HUDEP-2 (cell line): ENCODE measurements at regions not wholly inside any gene's neighbourhood (a gene's known extent, or its start where the extent isn't known, plus 50 kb on each side); places are given as distances from the start of the nearest gene placed in this dataset.

Experiments used
- DNase-seq, 76 experiments: peaks; one replicate each; lab custom pipeline; 2025; ENCODE audit not compliant: unreplicated experiment in 76 of 76; lab: John Stamatoyannopoulos, UW

DNA sequence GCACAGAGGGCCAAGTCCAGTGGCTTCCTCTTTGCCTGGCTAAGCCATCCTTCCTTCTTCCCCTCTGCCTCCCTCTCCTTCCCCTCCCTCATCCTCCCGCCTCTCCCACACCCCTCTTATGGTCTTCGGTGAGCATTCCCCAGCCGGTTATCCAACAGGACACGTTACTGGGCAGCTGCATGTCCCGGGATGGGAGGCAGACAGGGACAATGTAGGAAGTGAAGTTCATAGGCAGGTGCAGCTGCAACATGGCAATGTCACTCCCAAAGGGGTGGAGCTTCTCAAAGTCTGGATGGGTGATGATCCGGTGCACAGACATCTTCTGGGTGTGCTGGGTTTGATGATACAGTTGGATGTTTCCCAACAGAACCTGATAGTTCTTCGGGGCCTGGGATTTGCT, 71.4 kb upstream of the SPTLC1 start:
- no peak for DNase-seq

- DNase-seq: no peak
Measured at GRCh38 chr9:92185681-92186080, 70.5 kb upstream of the SPTLC1 start.

DNA sequence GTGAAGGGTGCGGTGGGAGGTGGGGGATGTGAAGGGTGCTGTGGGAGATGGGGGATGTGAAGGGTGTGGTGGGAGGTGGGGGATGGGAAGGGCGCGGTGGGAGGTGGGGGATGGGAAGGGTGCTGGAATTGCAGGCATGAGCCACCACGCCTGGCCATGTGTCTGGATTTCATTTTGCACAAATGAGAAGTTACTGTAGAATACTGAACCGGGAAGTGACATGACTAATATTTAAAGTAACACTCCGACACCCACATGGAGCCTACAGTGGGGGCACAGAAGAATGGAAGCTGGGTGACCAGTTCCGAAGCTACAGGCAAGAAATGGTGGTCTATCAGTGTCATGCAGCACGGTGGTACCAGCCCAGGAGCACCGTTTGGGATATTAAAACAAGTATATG, 69.9 kb upstream of the SPTLC1 start:
- no peak for DNase-seq

GRCh38 chr9:92184041-92184564, 68.9 kb upstream of the SPTLC1 start:
- no peak for DNase-seq

GRCh38 chr9:92183449-92183848, 68.2 kb upstream of the SPTLC1 start:
- DNase-seq: peak in 7 of 76 experiments; percentile 6 to 33 (median 20)

GRCh38 chr9:92181296-92181695, 66.1 kb upstream of the SPTLC1 start:
- DNase-seq: no peak

DNA sequence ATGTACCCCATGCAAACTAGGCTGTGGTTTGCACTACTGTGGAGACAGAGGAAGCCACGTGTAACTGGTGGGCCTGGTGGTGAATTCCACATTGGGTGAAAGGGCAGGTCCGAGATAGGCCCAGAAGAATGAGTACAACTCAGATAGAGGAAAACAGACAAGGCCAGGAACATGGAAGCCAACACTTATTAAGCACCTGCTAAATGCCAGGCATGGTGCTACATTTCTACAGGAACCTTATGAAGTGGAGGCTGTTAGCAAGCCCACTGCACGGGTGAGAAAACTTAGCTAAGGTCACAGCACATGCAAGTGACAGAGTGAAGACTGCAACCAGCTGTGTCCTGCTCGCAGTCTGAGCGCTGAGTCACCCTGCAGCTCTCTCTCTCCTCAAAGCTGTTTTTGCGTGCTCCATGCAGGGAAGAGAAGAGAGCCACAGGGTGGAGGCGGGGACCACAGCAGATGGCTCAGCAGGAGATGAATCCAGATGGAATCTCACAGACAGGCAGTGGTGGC, 65.5 kb upstream of the SPTLC1 start:
- DNase-seq: no peak

DNA sequence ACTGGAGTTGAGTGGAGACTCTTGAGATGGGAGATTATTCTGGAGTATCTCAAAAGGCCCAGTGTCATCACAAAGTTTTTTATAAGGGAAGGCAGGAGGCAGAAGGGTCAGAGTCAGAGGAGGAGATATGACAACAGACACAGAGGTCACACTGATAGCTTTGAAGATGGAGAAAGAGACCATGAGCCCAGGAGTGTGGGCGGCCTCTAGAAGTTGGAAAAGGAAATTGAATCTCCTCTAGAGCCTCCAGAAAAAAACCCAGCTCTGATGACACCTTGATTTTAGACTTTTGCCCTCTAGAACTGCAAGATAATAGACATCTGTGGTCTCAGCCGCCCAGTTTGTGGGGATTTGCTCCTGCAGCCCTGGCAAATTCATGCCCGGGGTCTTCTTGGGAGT, 64.8 kb upstream of the SPTLC1 start:
- DNase-seq: no peak

DNA sequence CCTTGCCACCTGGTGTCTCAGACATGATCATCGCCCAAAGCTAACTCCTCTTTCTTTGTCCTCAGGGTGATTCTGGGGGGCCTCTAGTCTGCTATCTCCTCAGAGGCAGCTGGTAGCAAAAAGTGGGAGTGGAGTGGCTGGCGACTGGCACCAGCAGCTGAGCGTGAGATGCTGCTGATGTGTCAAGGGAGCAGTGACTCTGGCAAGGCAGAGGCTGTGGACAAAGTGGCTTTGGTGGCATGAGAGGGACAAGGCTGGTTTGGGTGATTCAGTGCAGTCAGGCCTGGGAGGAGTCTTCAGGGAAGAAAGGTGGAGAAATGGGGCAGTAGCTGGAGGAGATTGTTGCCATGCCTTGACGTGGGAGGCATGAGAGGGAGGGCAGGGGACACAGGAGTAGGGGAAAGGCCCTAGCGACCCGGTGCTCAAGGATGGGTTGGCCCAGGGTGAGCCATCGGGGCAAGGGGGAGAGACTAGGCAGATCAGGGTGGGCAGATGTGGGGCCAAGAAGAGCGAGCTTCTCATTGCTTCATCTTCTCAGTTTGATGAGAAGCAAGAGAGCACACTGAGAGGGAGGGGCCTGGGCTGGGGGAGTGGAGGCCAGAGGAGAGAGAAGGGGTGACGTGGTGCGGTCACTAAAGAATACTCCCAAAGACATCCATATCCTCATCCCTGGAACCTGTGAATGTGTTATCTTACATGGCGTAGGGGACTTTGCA, 64.2 kb upstream of the SPTLC1 start:
- DNase-seq: no peak

- no peak for DNase-seq
Measured at GRCh38 chr9:92177591-92177990, 62.4 kb upstream of the SPTLC1 start.

DNA sequence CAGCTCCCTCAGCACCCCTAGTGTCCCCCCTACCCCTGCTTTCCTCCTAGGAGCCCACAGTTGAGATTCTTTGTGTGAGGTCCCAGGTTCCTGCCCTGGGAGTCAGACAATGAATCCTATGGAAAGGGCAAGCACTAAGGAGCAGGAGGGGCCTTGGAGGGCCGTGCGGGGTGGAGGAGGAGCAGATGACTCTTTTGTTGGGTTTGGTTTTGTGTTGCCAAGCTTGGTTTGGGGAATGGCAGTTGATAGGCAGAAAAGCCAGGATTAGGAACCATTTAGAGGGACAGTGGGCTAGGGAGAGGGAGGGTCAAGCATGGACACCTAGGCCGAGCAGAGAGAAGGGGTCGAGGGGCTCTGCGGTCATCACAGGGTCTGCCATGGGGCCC, 61.6 kb upstream of the SPTLC1 start:
- no peak for DNase-seq

- DNase-seq: peak in 8 of 76 experiments; percentile 2 to 47 (median 22)
Measured at GRCh38 chr9:92176068-92176799, 61.0 kb upstream of the SPTLC1 start.

GRCh38 chr9:92175441-92175840, 60.2 kb upstream of the SPTLC1 start:
- DNase-seq: no peak

DNA sequence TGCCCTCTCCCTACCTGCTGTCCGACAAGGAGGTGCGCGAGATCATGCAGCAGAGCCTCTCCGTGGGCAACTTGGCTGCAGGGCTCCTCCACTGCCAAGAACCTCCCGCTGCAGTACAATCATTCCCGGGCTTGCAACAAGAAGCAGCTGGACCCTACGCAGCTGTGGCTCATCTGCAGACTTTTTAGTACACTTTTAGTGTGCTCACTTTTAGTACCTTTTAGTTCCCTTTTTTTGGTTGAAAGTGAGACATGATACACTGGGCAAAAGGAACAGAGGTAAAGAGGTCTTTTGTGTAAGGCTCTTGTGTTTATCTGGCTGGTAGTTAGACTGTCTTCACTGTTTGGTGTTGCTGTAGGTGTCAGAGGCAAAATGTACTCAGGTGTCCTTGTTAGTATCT, 58.1 kb upstream of the SPTLC1 start:
- no peak for DNase-seq

DNA sequence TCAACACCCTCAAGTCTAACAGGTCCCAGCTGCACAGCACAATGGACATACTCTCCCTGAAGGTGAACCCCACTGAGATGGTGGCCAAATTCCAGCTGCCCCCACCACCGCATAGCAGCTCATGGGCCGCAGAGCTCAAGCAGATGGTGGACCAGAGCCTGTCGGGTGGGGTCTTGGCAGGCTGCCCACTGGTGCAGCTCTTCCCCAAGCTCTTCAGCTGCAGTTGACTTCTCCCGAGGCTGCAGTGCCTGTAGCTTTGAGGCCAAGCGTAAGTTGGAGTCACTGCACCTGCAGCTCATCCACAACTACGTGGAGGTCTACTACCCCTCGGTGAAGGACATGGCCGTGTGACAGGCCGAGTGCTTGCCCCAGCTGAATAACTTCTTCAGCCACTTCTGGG, 56.6 kb upstream of the SPTLC1 start:
- DNase-seq: peak in 1 of 76 experiments; percentile 8

GRCh38 chr9:92171281-92171680, 56.1 kb upstream of the SPTLC1 start:
- no peak for DNase-seq

- no peak for DNase-seq
Measured at GRCh38 chr9:92170848-92171247, 55.6 kb upstream of the SPTLC1 start.

- no peak for DNase-seq
Measured at GRCh38 chr9:92165484-92165883, 50.3 kb upstream of the SPTLC1 start.
